IMR-90 (cell line): ENCODE measurements at regions not wholly inside any gene's neighbourhood (a gene's known extent, or its start where the extent isn't known, plus 50 kb on each side); places are given as distances from the start of the nearest gene placed in this dataset.

Experiments used
- ATAC-seq: fragments of 200-7000 bp; cut with Tn5 transposase; 2 replicates; pipeline ENCODE4 v1.9.1; 2020; ENCODE audit warnings: low read depth, mild to moderate bottlenecking, moderate library complexity
- BruUV-seq: library from RNA; stranded (reverse); fragments of 400-500 nt; replicated peaks from 2 replicates; lab custom pipeline; 2021; lab: Mats Ljungman, UMichigan
- CTCF ChIA-PET: fragments of 300-600 bp; formaldehyde crosslinking; extraction: SDS; loops from one replicate; lab custom pipeline; 2021; ENCODE audit warnings: antibody characterized with exemption; lab: Yijun Ruan, JAX
- POLR2A ChIA-PET: fragments of 300-600 bp; sonication (Branson Sonifier 250); formaldehyde crosslinking; loops from one replicate; lab custom pipeline; 2022; ENCODE audit warnings: antibody characterized with exemption; ENCODE audit not compliant: unreplicated experiment; lab: Charles Lee
- DNase-seq: peaks from one replicate; pipeline ENCODE4 v3.0.0; 2013
- H2AFZ ChIP-seq: replicated peaks from 2 replicates; pipeline ENCODE3; 2013; ENCODE audit warnings: low read length, mild to moderate bottlenecking; ENCODE audit not compliant: poor library complexity
- H2AK5ac ChIP-seq: 2 replicates; pipeline ENCODE4 v1.6.1; 2013; ENCODE audit warnings: low read depth, low read length, inconsistent platforms
- H2AK9ac ChIP-seq: replicated peaks from 2 replicates; pipeline ENCODE3; 2013; ENCODE audit warnings: mild to moderate bottlenecking, low read depth, low read length, moderate library complexity; ENCODE audit not compliant: poor library complexity
- H2BK120ac ChIP-seq: 2 replicates; pipeline ENCODE4 v1.6.1; 2013; ENCODE audit warnings: low read depth, low read length, inconsistent platforms
- H2BK15ac ChIP-seq: 3 replicates; pipeline ENCODE4 v1.6.1; 2013; ENCODE audit warnings: low read depth, low read length, inconsistent platforms
- H2BK20ac ChIP-seq: 2 replicates; pipeline ENCODE4 v1.6.1; 2013; ENCODE audit warnings: low read depth, mild to moderate bottlenecking, inconsistent platforms, low read length, moderate library complexity
- H2BK5ac ChIP-seq: 2 replicates; pipeline ENCODE4 v1.6.1; 2013; ENCODE audit warnings: mild to moderate bottlenecking, low read depth, low read length, inconsistent platforms; ENCODE audit not compliant: poor library complexity, severe bottlenecking
- H3K14ac ChIP-seq: replicated peaks from 2 replicates; pipeline ENCODE4 v1.6.1; 2013; ENCODE audit warnings: low read depth, low read length, inconsistent platforms
- H3K18ac ChIP-seq: 2 replicates; pipeline ENCODE4 v1.6.1; 2013; ENCODE audit warnings: low read depth, low read length, control low read depth
- H3K23ac ChIP-seq: 2 replicates; pipeline ENCODE4 v1.6.1; 2013; ENCODE audit warnings: low read depth, low read length, inconsistent platforms
- H3K27ac ChIP-seq: 2 replicates; pipeline ENCODE4 v1.5.1; 2013; ENCODE audit warnings: mild to moderate bottlenecking, control low read depth, low read length; ENCODE audit not compliant: insufficient read depth
- H3K27me3 ChIP-seq: 2 replicates; pipeline ENCODE4 v1.6.1; 2013; ENCODE audit warnings: low read length; ENCODE audit not compliant: control insufficient read depth, insufficient read depth
- H3K36me3 ChIP-seq: 2 replicates; pipeline ENCODE4 v1.6.1; 2013; ENCODE audit warnings: low read length, mixed read lengths; ENCODE audit not compliant: control insufficient read depth, insufficient read depth
- H3K4ac ChIP-seq: 2 replicates; pipeline ENCODE4 v1.6.1; 2013; ENCODE audit warnings: low read depth, low read length, inconsistent platforms
- H3K4me1 ChIP-seq: 2 replicates; pipeline ENCODE4 v1.6.1; 2013; ENCODE audit warnings: low read length, mixed read lengths; ENCODE audit not compliant: control insufficient read depth, insufficient read depth
- H3K4me2 ChIP-seq: 2 replicates; pipeline ENCODE4 v1.6.1; 2013; ENCODE audit warnings: low read depth, mild to moderate bottlenecking, control low read depth, low read length, moderate library complexity
- H3K4me3 ChIP-seq: 2 replicates; pipeline ENCODE4 v1.5.1; 2013; ENCODE audit warnings: low read depth, mild to moderate bottlenecking, control low read depth, low read length, moderate library complexity; ENCODE audit not compliant: insufficient read depth
- H3K56ac ChIP-seq: 2 replicates; pipeline ENCODE4 v1.6.1; 2013; ENCODE audit warnings: low read length, inconsistent platforms; ENCODE audit not compliant: insufficient read depth; ENCODE audit errors: extremely low read depth
- H3K79me1 ChIP-seq, 2 experiments: 2 replicates each; pipeline ENCODE4 v1.6.1; 2013; ENCODE audit warnings: low read length in 2 of 2, inconsistent platforms in 1 of 2, low read depth in 1 of 2
- H3K9ac ChIP-seq: 2 replicates; pipeline ENCODE4 v1.6.1; 2013; ENCODE audit warnings: low read depth, low read length, control low read depth
- H3K9me1 ChIP-seq: 2 replicates; pipeline ENCODE4 v1.6.1; 2013; ENCODE audit warnings: low read length, inconsistent platforms; ENCODE audit not compliant: insufficient read depth
- H3K9me3 ChIP-seq: 2 replicates; pipeline ENCODE4 v1.6.1; 2013; ENCODE audit warnings: low read length; ENCODE audit not compliant: control insufficient read depth, insufficient read depth
- H4K20me1 ChIP-seq: 2 replicates; pipeline ENCODE4 v1.6.1; 2013; ENCODE audit warnings: low read length, inconsistent platforms; ENCODE audit not compliant: insufficient read depth
- H4K5ac ChIP-seq: 2 replicates; pipeline ENCODE4 v1.6.1; 2013; ENCODE audit warnings: mild to moderate bottlenecking, low read depth, low read length, control low read depth
- H4K8ac ChIP-seq, 2 experiments: 2 replicates each; pipeline ENCODE4 v1.6.1; 2013; ENCODE audit warnings: low read depth in 2 of 2, low read length in 2 of 2, control low read depth in 1 of 2, inconsistent platforms in 1 of 2
- H4K91ac ChIP-seq: 2 replicates; pipeline ENCODE4 v1.6.1; 2013; ENCODE audit warnings: low read depth, low read length, inconsistent platforms; ENCODE audit not compliant: insufficient read depth
- SMC3 ChIP-seq: fragments of 150-350 bp; IDR thresholded peaks from 2 replicates; pipeline ENCODE4 v1.6.1; 2016; ENCODE audit warnings: low read depth, mild to moderate bottlenecking, antibody characterized with exemption, low read length, moderate library complexity
- WGBS, 2 experiments: methylation state at CpG; one replicate each; pipeline versions ENCODE4 v1.1.5 to v1.1.7; 2013; ENCODE audit warnings: missing lambda C conversion rate in 2 of 2; ENCODE audit not compliant: insufficient read length in 1 of 2; ENCODE audit errors: extremely low coverage in 2 of 2; 5-methylcytosine and 5-hydroxymethylcytosine counted together
- dilution Hi-C: fragments of 300-500 bp; cut with HindIII; formaldehyde crosslinking; loops from one replicate; pipeline ENCODE4 v1.14.3; 2018; ENCODE audit warnings: low sequenced_read_pairs; ENCODE audit not compliant: unreplicated experiment
- in situ Hi-C: fragments of 300-500 bp; cut with MboI; formaldehyde crosslinking; loops from 3 replicates; pipeline ENCODE4 v1.14.3; 2019; ENCODE audit warnings: low sequenced_read_pairs, inconsistent platforms, mixed read lengths
- intact Hi-C: fragments of 100-400 bp; cut with micrococcal nuclease; formaldehyde crosslinking; loops from 2 replicates; pipeline ENCODE4 v1.10.0; 2022

GRCh38 chr2:224640679-224641078 is 55.5 kb upstream of the CUL3 start:
- Histone ChIP-seq H3K27me3 (peaks cover 2% of the 10 kb centered on the region; the same call in 1 of the 2 replicates), H3K79me1 (no peaks in the 10 kb centered on the region), H3K56ac (no peak overlapping the region), H2BK120ac (no peak overlapping the region), H3K27ac (no peak overlapping the region), H2AK9ac (no peak overlapping the region), H4K20me1 (no peaks in the 10 kb centered on the region), H3K4ac (no peak overlapping the region), H3K4me1 (no peaks in the 10 kb centered on the region), H2BK20ac (no peak overlapping the region), H3K9me1 (no peaks in the 10 kb centered on the region), H3K9ac (no peak overlapping the region), H3K23ac (no peak overlapping the region), H2AFZ (no peak overlapping the region), H3K9me3 (no peaks in the 10 kb centered on the region), H2BK5ac (no peak overlapping the region), H3K4me2 (no peak overlapping the region), H3K4me3 (no peak overlapping the region), H2AK5ac (no peak overlapping the region), H2BK15ac (no peak overlapping the region), H4K91ac (no peak overlapping the region), H3K18ac (no peak overlapping the region), H3K14ac (no peak overlapping the region), H4K5ac (no peak overlapping the region), H3K36me3 (no peaks in the 10 kb centered on the region), H4K8ac (no peak overlapping the region)
- intact Hi-C loops (loop anchor here (10.0 kb wide), 2 partner anchors 126 to 196 kb away; no protein-coding TSS in a partner anchor), in situ Hi-C loops (loop anchor here (10.0 kb wide), 1 partner anchor 656 kb away; no protein-coding TSS in a partner anchor), dilution Hi-C loops (no loop called here)
- TF ChIP-seq SMC3, result no peak
- DNase-seq, result no peak
- 20% methylated on average over 1 of the region's 4 CpGs; no CpG with 5 or more reads in 1 of the 2 experiments for whole genome bisulfite sequencing, 2 experiments
- POLR2A ChIA-PET, result no interaction called here
- ATAC-seq, result no peak
- BruUV-seq, result no TSS peak
- CTCF ChIA-PET, result no interaction called here
